Astrocyte (in vitro differentiated cells and primary cell): ENCODE measurements at regions not wholly inside any gene's neighbourhood (a gene's known extent, or its start where the extent isn't known, plus 50 kb on each side); places are given as distances from the start of the nearest gene placed in this dataset.

Experiments
- EZH2 ChIP-seq: IDR thresholded peaks from 2 replicates; pipeline ENCODE4 v1.6.1; 2012; ENCODE audit warnings: mild to moderate bottlenecking, low read length, inconsistent platforms; ENCODE audit not compliant: insufficient read depth
- TF ChIP-seq, protein P1 (sequence below): IDR thresholded peaks from 2 replicates; pipeline ENCODE4 v1.5.1; 2011; ENCODE audit warnings: low read depth, mild to moderate bottlenecking, inconsistent platforms, low read length, moderate library complexity; ENCODE audit not compliant: insufficient read depth

- TF ChIP-seq, protein P1, sequence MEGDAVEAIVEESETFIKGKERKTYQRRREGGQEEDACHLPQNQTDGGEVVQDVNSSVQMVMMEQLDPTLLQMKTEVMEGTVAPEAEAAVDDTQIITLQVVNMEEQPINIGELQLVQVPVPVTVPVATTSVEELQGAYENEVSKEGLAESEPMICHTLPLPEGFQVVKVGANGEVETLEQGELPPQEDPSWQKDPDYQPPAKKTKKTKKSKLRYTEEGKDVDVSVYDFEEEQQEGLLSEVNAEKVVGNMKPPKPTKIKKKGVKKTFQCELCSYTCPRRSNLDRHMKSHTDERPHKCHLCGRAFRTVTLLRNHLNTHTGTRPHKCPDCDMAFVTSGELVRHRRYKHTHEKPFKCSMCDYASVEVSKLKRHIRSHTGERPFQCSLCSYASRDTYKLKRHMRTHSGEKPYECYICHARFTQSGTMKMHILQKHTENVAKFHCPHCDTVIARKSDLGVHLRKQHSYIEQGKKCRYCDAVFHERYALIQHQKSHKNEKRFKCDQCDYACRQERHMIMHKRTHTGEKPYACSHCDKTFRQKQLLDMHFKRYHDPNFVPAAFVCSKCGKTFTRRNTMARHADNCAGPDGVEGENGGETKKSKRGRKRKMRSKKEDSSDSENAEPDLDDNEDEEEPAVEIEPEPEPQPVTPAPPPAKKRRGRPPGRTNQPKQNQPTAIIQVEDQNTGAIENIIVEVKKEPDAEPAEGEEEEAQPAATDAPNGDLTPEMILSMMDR = no peak
- no peak for TF ChIP-seq EZH2
Observed at GRCh38 chr20:52768694-52769093, 203.5 kb upstream of the TSHZ2 start.
